ENCODE measurements at regions not wholly inside any gene's neighbourhood (a gene's known extent, or its start where the extent isn't known, plus 50 kb on each side); places are given as distances from the start of the nearest gene placed in this dataset.

GRCh38 chr6:14827354-14827753 lies 418.5 kb upstream of the JARID2 start:
- TF ChIP-seq GATA2 (IDR thresholded peaks at IDR 0.05; ENCODE audit: low read depth, low read length) (no peak), GATA3 (IDR thresholded peaks at IDR 0.05; ENCODE audit: low read depth, low read length) (no peak)
